ENCODE measurements at regions not wholly inside any gene's neighbourhood (a gene's known extent, or its start where the extent isn't known, plus 50 kb on each side); places are given as distances from the start of the nearest gene placed in this dataset.

GRCh38 chr1:5574641-5575040 lies 417.6 kb downstream of the NPHP4 start:
- Histone ChIP-seq H3K4me1 (no peaks in the 10 kb centered on the region), H3K4me3 (no peak overlapping the region), H3K27ac (no peak overlapping the region), H3K36me3 (no peaks in the 10 kb centered on the region), H3K27me3 (no peaks in the 10 kb centered on the region), H3K9me3 (no peaks in the 10 kb centered on the region)
- in situ Hi-C loops (cut with MboI; ENCODE audit: low sequenced_read_pairs in 4 of 4), result no loop called here
- ATAC-seq, result no peak
- intact Hi-C loops (cut with DNase I; ENCODE audit: low total_unique reads), result no loop called here
- TF ChIP-seq, protein P1, sequence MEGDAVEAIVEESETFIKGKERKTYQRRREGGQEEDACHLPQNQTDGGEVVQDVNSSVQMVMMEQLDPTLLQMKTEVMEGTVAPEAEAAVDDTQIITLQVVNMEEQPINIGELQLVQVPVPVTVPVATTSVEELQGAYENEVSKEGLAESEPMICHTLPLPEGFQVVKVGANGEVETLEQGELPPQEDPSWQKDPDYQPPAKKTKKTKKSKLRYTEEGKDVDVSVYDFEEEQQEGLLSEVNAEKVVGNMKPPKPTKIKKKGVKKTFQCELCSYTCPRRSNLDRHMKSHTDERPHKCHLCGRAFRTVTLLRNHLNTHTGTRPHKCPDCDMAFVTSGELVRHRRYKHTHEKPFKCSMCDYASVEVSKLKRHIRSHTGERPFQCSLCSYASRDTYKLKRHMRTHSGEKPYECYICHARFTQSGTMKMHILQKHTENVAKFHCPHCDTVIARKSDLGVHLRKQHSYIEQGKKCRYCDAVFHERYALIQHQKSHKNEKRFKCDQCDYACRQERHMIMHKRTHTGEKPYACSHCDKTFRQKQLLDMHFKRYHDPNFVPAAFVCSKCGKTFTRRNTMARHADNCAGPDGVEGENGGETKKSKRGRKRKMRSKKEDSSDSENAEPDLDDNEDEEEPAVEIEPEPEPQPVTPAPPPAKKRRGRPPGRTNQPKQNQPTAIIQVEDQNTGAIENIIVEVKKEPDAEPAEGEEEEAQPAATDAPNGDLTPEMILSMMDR (IDR thresholded peaks at IDR 0.05 in 4 of 5, conservative IDR thresholded peaks at IDR 0.05 in 1 of 5), result no peak
- no peak for TF ChIP-seq POLR2A (IDR thresholded peaks at IDR 0.05)
- no peak for DNase-seq

DNA sequence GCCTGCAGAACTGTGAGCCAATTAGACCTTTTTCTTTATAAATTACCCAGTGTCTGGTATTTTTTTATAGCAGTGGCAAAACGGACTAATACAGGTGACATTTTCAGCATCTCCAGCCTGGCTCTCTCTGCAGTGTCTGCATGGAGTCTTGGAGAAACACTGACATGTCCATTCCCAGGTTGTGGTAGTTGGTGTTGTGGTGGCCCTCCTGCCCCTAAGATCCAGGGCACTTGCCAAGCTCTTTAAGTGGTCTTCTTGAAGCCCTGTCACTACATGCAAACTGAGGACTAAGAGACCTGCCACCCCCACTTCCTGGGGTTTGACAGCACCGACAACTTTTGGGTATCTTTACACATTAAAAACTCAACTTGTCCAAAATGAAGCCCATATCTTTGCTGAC lies 419.4 kb downstream of the NPHP4 start:
- Histone ChIP-seq H3K9me3 (no peaks in the 10 kb centered on the region), H3K4me1 (no peaks in the 10 kb centered on the region), H3K27ac (no peak overlapping the region), H3K4me3 (no peak overlapping the region), H3K27me3 (no peaks in the 10 kb centered on the region), H3K36me3 (no peaks in the 10 kb centered on the region)
- intact Hi-C loops (cut with DNase I; ENCODE audit: low total_unique reads) (no loop called here), in situ Hi-C loops (cut with MboI; ENCODE audit: low sequenced_read_pairs in 4 of 4) (no loop called here)
- DNase-seq, result no peak
- ATAC-seq, result no peak
- no peak for TF ChIP-seq POLR2A (IDR thresholded peaks at IDR 0.05)
- TF ChIP-seq, protein P1 (IDR thresholded peaks at IDR 0.05 in 4 of 5, conservative IDR thresholded peaks at IDR 0.05 in 1 of 5), result no peak

DNA sequence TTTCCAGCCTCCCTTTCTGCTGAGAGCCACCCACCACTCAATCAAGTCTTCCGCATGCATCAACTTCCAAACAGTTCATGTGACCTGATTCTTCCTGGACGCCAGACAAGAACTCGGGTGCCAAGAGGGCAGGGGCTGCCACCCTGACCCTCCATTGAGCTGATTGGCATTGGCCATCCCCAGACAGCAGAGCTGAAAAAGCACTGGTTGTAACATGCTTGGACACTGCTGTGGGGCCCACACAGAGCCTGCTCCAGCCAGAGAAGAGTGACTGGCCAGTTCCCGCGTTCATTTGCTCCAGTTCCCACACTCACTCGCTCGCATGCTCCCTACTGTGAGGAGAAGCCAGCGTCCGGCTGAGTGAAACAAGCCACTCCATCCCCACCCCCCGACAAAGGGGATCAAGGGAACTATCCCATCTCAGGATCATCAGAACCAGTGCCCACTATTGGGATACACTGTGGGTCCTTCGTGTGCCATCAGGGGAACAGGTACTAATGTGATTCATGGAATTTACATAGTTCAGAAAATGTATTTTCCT lies 420.3 kb downstream of the NPHP4 start:
- intact Hi-C loops (cut with DNase I; ENCODE audit: low total_unique reads) (no loop called here), in situ Hi-C loops (cut with MboI; ENCODE audit: low sequenced_read_pairs in 4 of 4) (no loop called here)
- Histone ChIP-seq H3K27ac (no peak overlapping the region), H3K36me3 (no peaks in the 10 kb centered on the region), H3K27me3 (no peaks in the 10 kb centered on the region), H3K9me3 (no peaks in the 10 kb centered on the region), H3K4me3 (no peak overlapping the region), H3K4me1 (no peaks in the 10 kb centered on the region)
- ATAC-seq (no peak), DNase-seq (no peak)
- TF ChIP-seq POLR2A (IDR thresholded peaks at IDR 0.05), result no peak
- TF ChIP-seq, protein P1 (IDR thresholded peaks at IDR 0.05 in 4 of 5, conservative IDR thresholded peaks at IDR 0.05 in 1 of 5), result no peak

DNA sequence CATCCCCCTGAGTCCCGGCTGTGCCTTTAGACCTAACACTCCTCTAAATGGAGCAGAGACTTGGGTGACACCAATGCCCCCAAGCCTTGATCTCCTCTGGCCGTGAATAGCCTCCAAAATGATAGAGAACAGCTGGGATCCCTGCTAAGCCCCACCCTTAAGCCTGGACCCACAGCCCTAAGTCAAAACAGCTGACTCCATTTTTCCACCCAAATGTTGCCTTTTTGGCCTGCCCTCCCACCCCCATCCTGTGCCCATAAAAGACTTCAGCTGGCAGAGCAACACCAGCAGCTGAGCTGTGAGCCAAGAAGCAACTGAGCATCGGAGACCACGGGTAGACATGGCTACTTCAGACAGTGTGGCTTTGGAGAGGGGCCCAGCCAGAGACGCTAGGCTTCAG lies 420.8 kb downstream of the NPHP4 start:
- H3K4me1 ChIP-seq, result no peaks in the 10 kb centered on the region
- H3K36me3 ChIP-seq, result no peaks in the 10 kb centered on the region
- H3K9me3 ChIP-seq, result no peaks in the 10 kb centered on the region
- TF ChIP-seq POLR2A (IDR thresholded peaks at IDR 0.05), result no peak
- TF ChIP-seq, protein P1 (IDR thresholded peaks at IDR 0.05 in 4 of 5, conservative IDR thresholded peaks at IDR 0.05 in 1 of 5), result no peak
- intact Hi-C loops (cut with DNase I; ENCODE audit: low total_unique reads), result no loop called here
- no peak overlapping the region for H3K4me3 ChIP-seq
- ATAC-seq (no peak), DNase-seq (no peak)
- no peak overlapping the region for H3K27ac ChIP-seq
- no peaks in the 10 kb centered on the region for H3K27me3 ChIP-seq
- in situ Hi-C loops (cut with MboI; ENCODE audit: low sequenced_read_pairs in 4 of 4), result no loop called here

DNA sequence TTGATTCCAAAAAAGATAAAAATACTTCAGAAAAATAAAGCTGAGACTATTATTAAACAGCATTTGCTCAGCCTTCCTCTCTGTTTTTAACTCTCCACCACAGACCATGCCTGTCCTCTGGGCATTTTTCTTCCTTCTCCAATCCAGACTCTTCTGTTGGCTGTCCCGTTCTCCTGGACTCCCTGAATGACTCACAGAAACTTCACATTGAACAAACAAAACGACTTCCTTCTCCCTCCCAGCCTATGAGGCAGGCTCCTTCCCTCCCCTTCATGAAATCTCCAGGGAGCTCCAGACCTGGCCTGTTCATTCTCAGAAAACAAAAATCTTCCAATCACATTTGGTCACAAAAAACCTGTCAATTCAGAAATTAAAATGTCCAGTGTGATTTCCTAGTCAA lies 421.3 kb downstream of the NPHP4 start:
- Histone ChIP-seq H3K4me3 (no peak overlapping the region), H3K27ac (no peak overlapping the region), H3K27me3 (no peaks in the 10 kb centered on the region), H3K4me1 (no peaks in the 10 kb centered on the region), H3K9me3 (no peaks in the 10 kb centered on the region), H3K36me3 (no peaks in the 10 kb centered on the region)
- in situ Hi-C loops (cut with MboI; ENCODE audit: low sequenced_read_pairs in 4 of 4), result no loop called here
- intact Hi-C loops (cut with DNase I; ENCODE audit: low total_unique reads), result no loop called here
- DNase-seq, result no peak
- TF ChIP-seq, protein P1 (IDR thresholded peaks at IDR 0.05 in 4 of 5, conservative IDR thresholded peaks at IDR 0.05 in 1 of 5), result no peak
- no peak for TF ChIP-seq POLR2A (IDR thresholded peaks at IDR 0.05)
- no peak for ATAC-seq

Measured in gastrocnemius medialis (tissue), 4 donors.